T-helper 1 cell (primary cell): ENCODE measurements at regions not wholly inside any gene's neighbourhood (a gene's known extent, or its start where the extent isn't known, plus 50 kb on each side); places are given as distances from the start of the nearest gene placed in this dataset.

Experiments used
- DNase-seq, 5 donors: peaks; one replicate each; pipeline ENCODE4 v3.0.0-alpha.2; 2012 to 2020

- no peak for DNase-seq
These were observed 211.7 kb downstream of the FAM76B start for GRCh38 chr11:95577716-95578460.

GRCh38 chr11:95576146-95576845 is 213.3 kb downstream of the FAM76B start:
- DNase-seq: no peak

- DNase-seq: no peak
These were observed 214.1 kb downstream of the FAM76B start for GRCh38 chr11:95575517-95575916.

GRCh38 chr11:95571718-95572260 is 217.8 kb downstream of the FAM76B start:
- DNase-seq: no peak

- DNase-seq: no peak
These were observed 218.7 kb downstream of the FAM76B start for GRCh38 chr11:95570845-95571244.

- no peak for DNase-seq
These were observed 220.4 kb downstream of the FAM76B start for GRCh38 chr11:95569207-95569606.

GRCh38 chr11:95568281-95568680 is 221.3 kb downstream of the FAM76B start:
- DNase-seq: no peak

- DNase-seq: no peak
These were observed 221.9 kb downstream of the FAM76B start for GRCh38 chr11:95567685-95568084.

- DNase-seq: no peak
These were observed 223.4 kb downstream of the FAM76B start for GRCh38 chr11:95566211-95566610.

- no peak for DNase-seq
These were observed 223.8 kb downstream of the FAM76B start for GRCh38 chr11:95565724-95566141.

GRCh38 chr11:95563859-95564258 is 225.7 kb downstream of the FAM76B start:
- no peak for DNase-seq

GRCh38 chr11:95563173-95563572 is 226.4 kb downstream of the FAM76B start:
- DNase-seq: no peak

GRCh38 chr11:95562196-95562921 is 227.2 kb downstream of the FAM76B start:
- DNase-seq: no peak

- no peak for DNase-seq
These were observed 229.7 kb downstream of the FAM76B start for GRCh38 chr11:95559899-95560298.

- no peak for DNase-seq
These were observed 232.2 kb downstream of the FAM76B start for GRCh38 chr11:95557376-95557775.

- peak in 1 of 5 donors; percentile 73 for DNase-seq
These were observed 233.0 kb downstream of the FAM76B start for GRCh38 chr11:95556342-95557163.

GRCh38 chr11:95556011-95556341 is 233.6 kb downstream of the FAM76B start:
- no peak for DNase-seq

- DNase-seq: no peak
These were observed 234.7 kb downstream of the FAM76B start for GRCh38 chr11:95554911-95555310.

GRCh38 chr11:95549301-95549700 is 240.3 kb downstream of the FAM76B start:
- DNase-seq: no peak

- DNase-seq: no peak
These were observed 241.2 kb downstream of the FAM76B start for GRCh38 chr11:95548416-95548815.

- DNase-seq: no peak
These were observed 241.6 kb downstream of the FAM76B start for GRCh38 chr11:95547976-95548375.

GRCh38 chr11:95547186-95547585 is 242.4 kb downstream of the FAM76B start:
- no peak for DNase-seq
